Limb (tissue), 2 donors: ENCODE measurements at regions not wholly inside any gene's neighbourhood (a gene's known extent, or its start where the extent isn't known, plus 50 kb on each side); places are given as distances from the start of the nearest gene placed in this dataset.
"Not testable (repeated sequence)": the region's sequence is repeated elsewhere in the genome, so short reads cannot be mapped to it uniquely, and the experiment has no call there.

Experiments
- DNase-seq, 2 donors: peaks; one replicate each; pipeline ENCODE4 v3.0.0-alpha.2; 2016; ENCODE audit errors: extremely low spot score in 2 of 2

- DNase-seq, result no peak
These were observed 470.0 kb downstream of the CBLN4 start for GRCh38 chr20:55535366-55535765.

GRCh38 chr20:55533632-55534031, 471.7 kb downstream of the CBLN4 start:
- no peak for DNase-seq

GRCh38 chr20:55530763-55531162, 474.6 kb downstream of the CBLN4 start:
- no peak for DNase-seq

- DNase-seq, result no peak
These were observed 476.8 kb downstream of the CBLN4 start for GRCh38 chr20:55528482-55528881.

GRCh38 chr20:55522296-55522815, 483.0 kb downstream of the CBLN4 start:
- DNase-seq, result no peak

- not testable (repeated sequence) for DNase-seq
These were observed 487.7 kb downstream of the CBLN4 start for GRCh38 chr20:55517584-55517983.

- no peak for DNase-seq
These were observed 489.5 kb downstream of the CBLN4 start for GRCh38 chr20:55515832-55516231.

- no peak for DNase-seq
These were observed 490.8 kb downstream of the CBLN4 start for GRCh38 chr20:55514531-55514930.

- no peak for DNase-seq
These were observed 491.4 kb downstream of the CBLN4 start for GRCh38 chr20:55513954-55514353.

- DNase-seq, result no peak
These were observed 505.2 kb downstream of the CBLN4 start for GRCh38 chr20:55500130-55500529.

- DNase-seq, result no peak
These were observed 516.7 kb downstream of the CBLN4 start for GRCh38 chr20:55488593-55488992.

GRCh38 chr20:55478724-55479450, 526.4 kb downstream of the CBLN4 start:
- no peak for DNase-seq

- DNase-seq, result no peak
These were observed 532.6 kb downstream of the CBLN4 start for GRCh38 chr20:55472704-55473103.

GRCh38 chr20:55471052-55472006, 534.0 kb downstream of the CBLN4 start:
- no peak for DNase-seq

GRCh38 chr20:55469074-55469473, 536.2 kb downstream of the CBLN4 start:
- no peak for DNase-seq

GRCh38 chr20:55461519-55461918, 543.8 kb downstream of the CBLN4 start:
- DNase-seq, result no peak

GRCh38 chr20:55456316-55456940, 548.9 kb downstream of the CBLN4 start:
- no peak for DNase-seq

GRCh38 chr20:55449091-55449490, 556.2 kb downstream of the CBLN4 start:
- DNase-seq, result no peak

- no peak for DNase-seq
These were observed 559.0 kb downstream of the CBLN4 start for GRCh38 chr20:55446301-55446700.

GRCh38 chr20:55439070-55439469, 566.2 kb downstream of the CBLN4 start:
- no peak for DNase-seq

GRCh38 chr20:55437798-55438415, 567.4 kb downstream of the CBLN4 start:
- DNase-seq, result peak in 1 of 2 donors; percentile 18
